Mucosa of rectum (tissue), 2 donors: ENCODE measurements at regions not wholly inside any gene's neighbourhood (a gene's known extent, or its start where the extent isn't known, plus 50 kb on each side); places are given as distances from the start of the nearest gene placed in this dataset.

ENCODE experiments used
- H3K27ac ChIP-seq, 2 donors: one replicate each; pipeline ENCODE4 v1.7.0; 2013; ENCODE audit warnings: inconsistent platforms in 2 of 2, low read depth in 2 of 2, low read length in 2 of 2
- H3K27me3 ChIP-seq, 2 donors: one replicate each; pipeline ENCODE4 v1.7.0; 2013; ENCODE audit warnings: low read length in 2 of 2; ENCODE audit not compliant: control insufficient read depth in 2 of 2, insufficient read depth in 2 of 2
- H3K36me3 ChIP-seq, 2 donors: one replicate each; pipeline ENCODE4 v1.7.0; 2013; ENCODE audit warnings: low read length in 2 of 2; ENCODE audit not compliant: control insufficient read depth in 2 of 2, insufficient read depth in 2 of 2
- H3K4me1 ChIP-seq, 2 donors: one replicate each; pipeline ENCODE4 v1.7.0; 2013; ENCODE audit warnings: low read length in 2 of 2, mild to moderate bottlenecking in 1 of 2; ENCODE audit not compliant: control insufficient read depth in 2 of 2, insufficient read depth in 2 of 2
- H3K4me3 ChIP-seq, 2 donors: one replicate each; pipeline ENCODE4 v1.7.0; 2013; ENCODE audit warnings: low read length in 2 of 2
- H3K9ac ChIP-seq, 2 donors: one replicate each; pipeline ENCODE4 v1.7.0; 2013; ENCODE audit warnings: low read length in 2 of 2, low read depth in 1 of 2, mild to moderate bottlenecking in 1 of 2
- H3K9me3 ChIP-seq, 2 donors: one replicate each; pipeline ENCODE4 v1.7.0; 2013; ENCODE audit warnings: low read length in 2 of 2; ENCODE audit not compliant: control insufficient read depth in 2 of 2
- donor health status: healthy.
- donor health status: Normal muscosa, but diverticular disease.

DNA sequence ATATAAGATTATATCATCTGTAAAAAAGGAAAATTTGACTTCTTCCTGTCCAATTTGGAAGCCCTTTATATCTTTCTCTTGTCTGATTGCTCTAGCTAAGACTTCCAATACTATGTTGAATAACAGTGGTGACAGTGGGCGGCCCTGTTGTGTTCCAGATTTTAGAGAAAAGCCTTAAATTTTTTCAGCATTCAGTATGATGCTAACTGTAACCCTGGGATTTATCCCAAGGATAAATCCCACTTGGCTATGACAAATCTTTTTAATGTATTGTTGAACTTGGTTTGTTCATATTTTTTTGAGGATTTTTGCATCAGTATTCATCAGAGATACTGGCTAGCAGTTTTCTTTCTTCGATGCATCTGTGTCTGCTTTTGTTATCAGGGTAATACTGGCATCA lies 217.2 kb upstream of the ARSJ start:
- Histone ChIP-seq H3K27ac (no peak overlapping the region), H3K4me3 (no peak overlapping the region), H3K9me3 (no peaks in the 10 kb centered on the region), H3K9ac (no peak overlapping the region), H3K27me3 (no peaks in the 10 kb centered on the region), H3K36me3 (no peaks in the 10 kb centered on the region), H3K4me1 (no peaks in the 10 kb centered on the region)

DNA sequence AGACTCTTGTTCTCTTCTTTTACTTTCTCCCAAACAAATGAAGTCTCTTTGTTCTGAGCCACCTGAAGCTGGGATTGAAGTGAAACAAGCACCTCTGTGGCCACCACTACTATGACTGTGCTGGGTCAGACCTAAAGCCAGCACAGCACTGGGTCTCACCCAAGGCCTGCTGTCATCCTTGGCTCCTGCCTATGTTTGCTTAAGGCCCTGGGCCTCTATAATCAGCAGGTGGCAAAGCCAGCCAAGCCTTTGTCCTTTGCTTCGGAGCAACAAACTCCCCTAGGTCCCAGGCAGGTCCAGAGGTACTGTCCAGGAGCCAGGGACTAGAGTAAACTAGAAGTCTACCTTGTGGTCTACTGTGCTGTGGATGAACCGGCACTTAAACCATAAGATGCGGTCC lies 220.6 kb upstream of the ARSJ start:
- H3K4me1 ChIP-seq = no peaks in the 10 kb centered on the region
- no peak overlapping the region for H3K9ac ChIP-seq
- H3K27me3 ChIP-seq = no peaks in the 10 kb centered on the region

DNA sequence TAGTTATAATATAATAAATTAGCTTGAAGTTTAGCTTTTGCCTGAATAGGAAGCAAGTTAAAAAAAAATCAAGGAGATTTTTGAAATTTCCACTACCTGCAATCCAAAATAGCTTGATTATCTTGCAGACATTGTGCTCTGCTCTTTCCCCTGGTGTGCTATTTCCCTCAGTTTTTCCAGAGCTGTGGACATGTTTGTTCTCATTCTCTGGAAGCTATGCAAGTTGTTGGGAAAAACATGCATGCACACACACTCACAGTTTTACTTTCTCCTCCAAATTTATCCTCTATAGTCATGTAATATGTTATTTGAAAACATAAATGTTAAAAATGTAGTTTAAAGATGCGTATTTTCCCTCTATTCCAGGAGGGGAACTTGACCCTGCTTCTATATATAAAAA lies 225.8 kb upstream of the ARSJ start:
- Histone ChIP-seq H3K9ac (no peak overlapping the region), H3K4me1 (no peaks in the 10 kb centered on the region), H3K27ac (no peak overlapping the region), H3K9me3 (no peaks in the 10 kb centered on the region), H3K36me3 (no peaks in the 10 kb centered on the region), H3K4me3 (no peak overlapping the region), H3K27me3 (no peaks in the 10 kb centered on the region)

More for the DNA sequence above, 220.6 kb upstream of the ARSJ start:
- Histone ChIP-seq H3K9me3 (no peaks in the 10 kb centered on the region), H3K36me3 (no peaks in the 10 kb centered on the region), H3K4me3 (no peak overlapping the region), H3K27ac (no peak overlapping the region)

DNA sequence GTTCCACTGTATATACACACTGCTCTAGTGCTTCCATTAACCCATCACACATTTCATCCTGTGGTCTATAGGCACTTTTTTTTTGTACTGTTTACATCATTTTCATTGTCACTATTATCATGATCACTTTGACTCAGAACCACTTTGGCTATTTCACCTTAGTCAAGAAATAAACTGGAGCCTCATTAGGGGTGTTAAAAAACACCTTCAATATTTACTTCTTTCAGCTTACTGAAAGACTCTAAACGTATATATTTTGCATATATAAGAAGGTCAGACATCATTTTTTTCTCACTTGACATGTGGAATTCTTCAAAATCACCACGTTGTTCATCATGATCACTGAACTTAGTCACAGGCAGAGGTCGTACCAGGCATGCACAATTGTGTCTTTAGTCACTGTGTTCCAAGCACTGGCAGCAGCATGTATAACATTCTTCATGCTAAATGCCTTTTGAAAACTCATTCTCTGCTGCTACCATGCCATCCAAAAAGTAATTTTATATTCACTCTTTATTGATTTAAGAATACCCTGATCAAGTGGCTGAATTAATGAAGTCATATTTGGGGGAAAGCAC lies 229.2 kb upstream of the ARSJ start:
- Histone ChIP-seq H3K27me3 (no peaks in the 10 kb centered on the region), H3K27ac (no peak overlapping the region), H3K9me3 (no peaks in the 10 kb centered on the region), H3K36me3 (no peaks in the 10 kb centered on the region), H3K4me3 (no peak overlapping the region), H3K9ac (no peak overlapping the region), H3K4me1 (no peaks in the 10 kb centered on the region)

DNA sequence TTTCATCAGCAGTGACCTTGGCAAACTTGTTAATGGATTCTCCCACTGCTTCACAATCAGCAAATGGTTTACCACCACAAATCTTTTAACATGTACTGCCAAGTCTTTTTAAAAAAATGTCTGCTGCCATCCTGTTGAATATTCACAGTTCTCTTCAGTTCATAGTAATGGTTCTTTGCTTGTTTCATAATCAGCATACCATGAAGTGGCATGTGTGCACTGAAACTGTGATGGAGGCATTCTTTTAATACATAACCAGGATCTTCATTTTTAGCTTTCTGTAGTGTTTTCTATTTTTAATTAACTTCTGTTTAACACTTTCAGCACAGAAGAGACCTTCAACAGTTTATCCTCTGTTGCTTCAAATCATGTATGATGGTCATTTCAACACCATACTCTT lies 230.1 kb upstream of the ARSJ start:
- Histone ChIP-seq H3K9ac (no peak overlapping the region), H3K36me3 (no peaks in the 10 kb centered on the region), H3K27me3 (no peaks in the 10 kb centered on the region), H3K27ac (no peak overlapping the region), H3K4me1 (no peaks in the 10 kb centered on the region), H3K4me3 (no peak overlapping the region), H3K9me3 (no peaks in the 10 kb centered on the region)

DNA sequence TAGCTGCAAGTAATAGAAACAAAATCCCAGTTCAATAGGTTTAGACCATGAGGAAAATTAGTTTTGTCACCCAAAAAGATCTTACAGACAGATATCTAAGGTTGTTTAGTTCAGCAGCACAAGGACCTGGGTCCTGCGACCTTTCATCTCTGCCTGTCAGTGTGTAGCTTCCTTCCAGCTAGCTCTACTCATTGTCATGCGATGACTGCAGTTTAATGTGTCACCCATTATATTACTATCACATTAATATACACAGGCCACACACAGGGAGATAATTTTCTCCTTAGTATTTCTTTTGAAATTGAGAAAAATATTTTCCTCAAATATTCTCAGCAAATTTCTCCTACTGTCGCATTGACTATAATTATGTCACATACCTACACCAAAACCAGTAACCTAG lies 232.1 kb upstream of the ARSJ start:
- H3K9ac ChIP-seq = no peak overlapping the region
- no peaks in the 10 kb centered on the region for H3K27me3 ChIP-seq
- H3K9me3 ChIP-seq = no peaks in the 10 kb centered on the region
- no peak overlapping the region for H3K4me3 ChIP-seq
- H3K4me1 ChIP-seq = no peaks in the 10 kb centered on the region
- H3K36me3 ChIP-seq = no peaks in the 10 kb centered on the region
- H3K27ac ChIP-seq = no peak overlapping the region

DNA sequence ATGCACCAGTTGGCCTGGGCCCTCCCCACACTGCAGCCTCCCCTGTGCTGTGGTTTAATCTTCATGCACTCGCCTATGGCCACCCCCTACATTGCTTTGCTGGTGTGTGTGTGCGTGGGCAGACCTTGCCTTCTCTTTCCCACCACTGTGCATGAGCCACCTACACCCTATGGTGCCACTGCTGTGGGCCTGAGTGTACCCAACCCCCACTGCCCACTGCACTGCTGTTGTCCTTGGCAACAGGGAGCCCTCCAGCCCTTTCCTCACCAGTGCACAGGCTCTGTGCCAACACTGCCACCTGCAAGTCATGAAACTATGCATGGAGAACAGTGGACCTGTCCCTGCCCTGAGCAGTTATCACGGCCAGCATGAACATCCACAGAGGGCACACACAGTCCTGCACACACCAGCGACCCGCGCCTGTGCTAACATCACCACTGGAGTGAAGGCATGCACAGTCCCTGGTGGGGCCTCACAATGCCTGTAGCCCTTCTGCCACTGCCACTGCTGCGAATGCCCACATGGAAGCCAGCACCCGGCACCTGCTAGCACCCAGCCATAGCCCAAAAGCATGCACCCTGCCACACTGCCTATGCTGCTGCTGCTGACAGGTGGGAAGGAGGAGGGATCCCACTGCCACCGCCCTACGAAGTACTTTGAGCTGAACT lies 237.8 kb upstream of the ARSJ start:
- Histone ChIP-seq H3K4me1 (no peaks in the 10 kb centered on the region), H3K4me3 (no peak overlapping the region), H3K27ac (no peak overlapping the region), H3K36me3 (no peaks in the 10 kb centered on the region), H3K27me3 (no peaks in the 10 kb centered on the region), H3K9ac (no peak overlapping the region), H3K9me3 (no peaks in the 10 kb centered on the region)

DNA sequence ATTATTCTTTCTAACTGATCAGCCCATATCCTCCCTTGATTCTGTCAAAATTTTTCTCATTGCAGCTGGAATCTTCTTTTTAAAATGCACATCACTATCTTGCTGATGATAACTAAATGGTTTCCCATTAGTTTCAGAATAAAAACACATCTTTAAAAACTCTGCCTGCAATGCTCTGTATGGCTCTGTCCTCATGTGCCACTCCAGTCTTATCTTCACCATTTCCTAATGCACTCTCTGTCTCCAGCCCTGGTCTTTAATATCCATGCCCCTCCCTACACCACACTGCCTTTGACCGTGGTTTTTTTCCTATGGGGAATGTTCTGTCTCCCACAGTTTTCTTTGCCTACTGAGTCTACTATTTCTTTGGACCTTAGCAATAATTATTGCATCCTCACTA lies 244.1 kb upstream of the ARSJ start:
- Histone ChIP-seq H3K27ac (no peak overlapping the region), H3K4me3 (no peak overlapping the region), H3K36me3 (no peaks in the 10 kb centered on the region), H3K9me3 (no peaks in the 10 kb centered on the region), H3K9ac (no peak overlapping the region), H3K4me1 (no peaks in the 10 kb centered on the region), H3K27me3 (no peaks in the 10 kb centered on the region)

DNA sequence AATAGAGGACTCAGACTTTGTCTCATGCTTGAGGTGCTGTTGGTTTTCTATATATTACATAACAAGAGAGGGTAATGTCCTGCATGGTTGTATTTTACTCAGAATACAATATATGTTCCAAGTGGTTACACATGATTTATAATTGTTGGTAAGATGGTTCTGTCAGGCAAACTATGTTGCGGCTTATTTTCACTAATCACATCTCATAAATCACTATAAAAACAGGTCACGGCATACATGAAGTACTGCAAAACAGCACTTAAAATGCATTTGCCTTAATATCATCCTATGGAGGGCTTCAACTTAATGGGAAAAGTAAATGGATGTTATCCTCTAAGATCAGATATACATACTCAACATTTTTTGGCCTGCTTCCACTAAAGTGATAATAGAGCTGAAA lies 246.0 kb upstream of the ARSJ start:
- Histone ChIP-seq H3K4me1 (no peaks in the 10 kb centered on the region), H3K4me3 (no peak overlapping the region), H3K27me3 (no peaks in the 10 kb centered on the region), H3K9me3 (no peaks in the 10 kb centered on the region), H3K36me3 (no peaks in the 10 kb centered on the region), H3K9ac (no peak overlapping the region), H3K27ac (no peak overlapping the region)

DNA sequence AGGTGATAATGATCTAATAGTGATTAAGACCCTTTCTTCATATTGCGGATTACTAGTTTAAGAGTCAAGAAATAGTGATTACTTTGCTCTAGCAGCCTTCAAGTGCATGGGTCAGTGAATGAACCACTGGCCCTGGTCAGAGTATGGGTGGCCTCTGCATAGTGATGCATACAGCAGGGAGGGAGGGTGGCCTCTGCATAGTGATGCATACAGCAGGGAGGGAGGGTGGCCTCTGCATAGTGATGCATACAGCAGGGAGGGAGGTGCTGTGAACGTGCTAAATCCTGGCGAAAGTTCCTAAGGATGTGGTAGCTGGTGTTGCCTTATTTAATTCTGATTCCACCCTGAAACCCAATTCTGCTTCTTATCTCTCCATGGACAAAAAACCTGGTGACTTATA lies 246.7 kb upstream of the ARSJ start:
- H3K27ac ChIP-seq = no peak overlapping the region
- H3K36me3 ChIP-seq = no peaks in the 10 kb centered on the region
- no peaks in the 10 kb centered on the region for H3K27me3 ChIP-seq
- H3K9ac ChIP-seq = no peak overlapping the region
- H3K4me1 ChIP-seq = no peaks in the 10 kb centered on the region
- H3K9me3 ChIP-seq = no peaks in the 10 kb centered on the region
- H3K4me3 ChIP-seq = no peak overlapping the region
